Adrenal gland (tissue), 9 donors: ENCODE measurements at regions not wholly inside any gene's neighbourhood (a gene's known extent, or its start where the extent isn't known, plus 50 kb on each side); places are given as distances from the start of the nearest gene placed in this dataset.
A peak's percentile ranks its signal among the peaks of the same experiment; 100 is the strongest.

ENCODE experiments used
- DNase-seq, 7 donors: peaks; one replicate each; pipeline ENCODE4 v3.0.0-alpha.2; 2019 to 2020
- H3K27ac ChIP-seq, 5 donors: fragments of 200-600 bp; sonication (generic) in 4 of 5; 1 replicate in 3 of 5; 2 replicates in 2 of 5; pipeline versions ENCODE4 v1.5.1 to v1.8.0; 2016 to 2020; ENCODE audit warnings: mild to moderate bottlenecking in 1 of 5
- H3K27me3 ChIP-seq: fragments of 200-600 bp; 2 replicates; pipeline ENCODE4 v1.8.0; 2021
- H3K36me3 ChIP-seq, 2 donors: fragments of 200-600 bp; replicated peaks in 1 of 2; 1 replicate in 1 of 2; 2 replicates in 1 of 2; pipeline versions ENCODE4 v1.5.1 to v1.8.0; 2018 to 2022
- H3K4me1 ChIP-seq, 2 donors: fragments of 200-600 bp; replicated peaks in 1 of 2; 1 replicate in 1 of 2; 2 replicates in 1 of 2; pipeline versions ENCODE4 v1.5.1 to v1.8.0; 2018 to 2021
- H3K4me3 ChIP-seq, 4 donors: fragments of 200-600 bp; sonication (generic) in 3 of 4; one replicate each; pipeline ENCODE4 v1.5.1; 2016 to 2018
- H3K9me3 ChIP-seq, 3 donors: fragments of 200-600 bp; sonication (generic) in 1 of 3; replicated peaks in 1 of 3; 1 replicate in 2 of 3; 2 replicates in 1 of 3; pipeline versions ENCODE4 v1.5.1 to v1.8.0; 2016 to 2021
- CTCF ChIP-seq, 6 experiments: fragments of 450-650 bp in 4 of 6; fragments of 200-600 bp in 2 of 6; sonication (generic) in 1 of 6; IDR thresholded peaks; 1 replicate in 5 of 6; 2 replicates in 1 of 6; pipeline versions ENCODE4 v1.5.1 to v1.8.0; 2016 to 2021; ENCODE audit warnings: antibody characterized with exemption in 6 of 6, mild to moderate bottlenecking in 2 of 6, moderate library complexity in 1 of 6
- POLR2A ChIP-seq, 2 donors: fragments of 450-650 bp; IDR thresholded peaks; one replicate each; pipeline ENCODE4 v1.6.1; 2017; ENCODE audit warnings: antibody characterized with exemption in 2 of 2, mild to moderate bottlenecking in 2 of 2, moderate library complexity in 1 of 2
- WGBS, 4 donors: extraction: QIAGEN DNeasy Blood & Tissue Kit in 2 of 4; methylation state at CpG; one replicate each; pipeline versions ENCODE4 v1.1.5 to v1.1.7; 2013 to 2017; 5-methylcytosine and 5-hydroxymethylcytosine counted together
- intact Hi-C, 2 donors: fragments of 100-400 bp; cut with DNase I; formaldehyde crosslinking; loops; one replicate each; pipeline versions ENCODE4 v1.14.1 to v1.15.0; 2022 to 2023
- donor health status: healthy with polysubstance abuse.
- donor health status: Bipolar disorder and iron deficiency.
- donor health status: DM: yes; HTN: yes; CAD: no.
- donor health status: DM: no; HTN: no; CAD: no.
- donor health status: DM: no; HTN: no; CAD: no.

GRCh38 chr11:121367001-121367843 lies 74.7 kb downstream of the SC5D start:
- H3K9me3 ChIP-seq: no peaks in the 10 kb centered on the region
- peak overlapping the region in 2 of 5 donors; percentile 0 to 24 for H3K27ac ChIP-seq
- peak overlapping the region in 1 of 4 donors; percentile 0 for H3K4me3 ChIP-seq
- no peak for TF ChIP-seq CTCF (IDR thresholded peaks at IDR 0.05)
- TF ChIP-seq POLR2A (IDR thresholded peaks at IDR 0.05): no peak
- peaks cover 0 to 14% of the 10 kb centered on the region in 2 donors for H3K4me1 ChIP-seq
- no peaks in the 10 kb centered on the region for H3K36me3 ChIP-seq
- DNase-seq: peak in 1 of 7 donors; percentile 6
- H3K27me3 ChIP-seq: no peaks in the 10 kb centered on the region
- intact Hi-C loops: no loop called here
- WGBS, 4 donors: 41 to 60% (median 48%) methylated on average over 8 of the region's 8 CpGs

GRCh38 chr11:121367844-121368225 lies 75.3 kb downstream of the SC5D start:
- DNase-seq: no peak
- H3K4me1 ChIP-seq: peaks cover 0 to 14% of the 10 kb centered on the region in 2 donors
- WGBS, 4 donors: 56 to 67% (median 60%) methylated on average over 2 of the region's 2 CpGs
- H3K4me3 ChIP-seq: peak overlapping the region in 1 of 4 donors; percentile 0
- TF ChIP-seq POLR2A (IDR thresholded peaks at IDR 0.05) (no peak), CTCF (IDR thresholded peaks at IDR 0.05) (no peak)
- intact Hi-C loops: no loop called here
- H3K36me3 ChIP-seq: no peaks in the 10 kb centered on the region
- H3K9me3 ChIP-seq: no peaks in the 10 kb centered on the region
- no peaks in the 10 kb centered on the region for H3K27me3 ChIP-seq
- H3K27ac ChIP-seq: peak overlapping the region in 1 of 5 donors; percentile 0

- no peaks in the 10 kb centered on the region for H3K9me3 ChIP-seq
These were observed 76.0 kb downstream of the SC5D start for GRCh38 chr11:121368364-121369240.

More at GRCh38 chr11:121368364-121369240, 76.0 kb downstream of the SC5D start:
- 35 to 42% (median 40%) methylated on average over 8 of the region's 8 CpGs for WGBS, 4 donors
- DNase-seq: no peak
- Histone ChIP-seq H3K4me3 (no peak overlapping the region), H3K36me3 (no peaks in the 10 kb centered on the region), H3K27me3 (no peaks in the 10 kb centered on the region), H3K4me1 (peaks cover 0 to 14% of the 10 kb centered on the region in 2 donors), H3K27ac (peak overlapping the region in 1 of 5 donors; percentile 21)
- intact Hi-C loops: no loop called here
- no peak for TF ChIP-seq CTCF (IDR thresholded peaks at IDR 0.05)
- TF ChIP-seq POLR2A (IDR thresholded peaks at IDR 0.05): no peak
